ENCODE measurements at regions not wholly inside any gene's neighbourhood (a gene's known extent, or its start where the extent isn't known, plus 50 kb on each side); places are given as distances from the start of the nearest gene placed in this dataset.

DNA sequence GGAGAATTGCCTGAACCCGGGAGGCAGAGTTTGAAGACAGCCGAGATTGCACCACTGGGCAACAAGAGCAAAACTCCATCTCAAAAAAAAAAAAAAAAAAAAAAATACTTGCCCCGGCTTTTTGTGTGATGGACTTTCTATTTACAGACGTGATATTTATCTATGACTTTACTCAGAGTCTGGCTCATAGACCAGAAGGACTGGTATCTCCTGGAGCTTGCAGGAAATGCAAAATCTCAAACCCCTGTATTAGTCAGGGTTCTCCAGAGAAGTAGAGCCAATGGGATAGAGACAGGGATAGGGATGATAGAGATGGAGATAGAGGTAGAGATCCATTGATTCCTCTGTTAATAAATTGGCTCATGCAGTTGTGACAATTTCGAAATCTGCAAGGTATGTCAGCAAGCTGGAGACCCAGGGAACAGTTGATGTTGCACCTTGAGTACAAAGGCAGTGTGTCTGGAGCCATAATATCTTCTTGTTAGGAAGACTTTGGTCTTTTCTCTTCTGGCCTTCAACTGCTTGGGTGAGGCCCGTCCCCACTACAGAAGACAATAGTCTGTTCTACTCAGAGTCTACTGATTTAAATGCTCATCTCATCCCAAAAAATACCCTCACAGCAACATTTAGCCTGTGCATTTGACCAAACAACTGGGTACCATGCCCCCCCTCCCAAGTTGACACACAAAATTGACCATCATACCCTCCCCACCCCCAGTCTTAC lies 195.4 kb upstream of the MSX2 start:
- H3K79me2 ChIP-seq (ENCODE audit: control insufficient read depth, insufficient read depth, low read length): no peaks in the 10 kb centered on the region
- no peaks in the 10 kb centered on the region for H3K36me3 ChIP-seq (ENCODE audit: control insufficient read depth in 2 of 2, extremely low read depth in 1 of 2, insufficient read depth in 2 of 2, low read length in 2 of 2)
- dilution Hi-C loops (cut with MboI; ENCODE audit: extremely low pct_ligation_motif_present, low sequenced_read_pairs): no loop called here
- H3K9me3 ChIP-seq (replicated peaks; ENCODE audit: control insufficient read depth, insufficient read depth, low read length): no peaks in the 10 kb centered on the region
- no peak overlapping the region for H3K27ac ChIP-seq (ENCODE audit: insufficient read depth, low read depth, low read length)
- no peak overlapping the region for H2AFZ ChIP-seq (ENCODE audit: low read depth, low read length)
- ChIA-PET CTCF (no interaction called here), POLR2A (no interaction called here)
- H3K4me3 ChIP-seq (replicated peaks in 1 of 3; ENCODE audit: insufficient read depth in 1 of 3, low read depth in 1 of 3, low read length in 3 of 3): no peak overlapping the region
- TF ChIP-seq JUN (IDR thresholded peaks at IDR 0.05; ENCODE audit: borderline replicate concordance, insufficient read depth, insufficient read length, low read depth): no peak
- no peak overlapping the region for H3K4me2 ChIP-seq (ENCODE audit: insufficient read depth, low read length)
- DNase-seq (ENCODE audit: low read depth, low spot score): no peak
- FAIRE-seq: no peak
- BruUV-seq (replicated peaks): no TSS peak
- H3K9ac ChIP-seq (replicated peaks; ENCODE audit: extremely low read depth, insufficient read depth, low read length): no peak overlapping the region
- no peaks in the 10 kb centered on the region for H4K20me1 ChIP-seq (replicated peaks; ENCODE audit: control insufficient read depth, extremely low read depth, insufficient read depth, low read length)
- intact Hi-C loops (cut with micrococcal nuclease): no loop called here
- peaks cover 18% of the 10 kb centered on the region for H3K4me1 ChIP-seq (ENCODE audit: control insufficient read depth, extremely low read depth, insufficient read depth, low read length)
- no peaks in the 10 kb centered on the region for H3K27me3 ChIP-seq (ENCODE audit: control insufficient read depth in 2 of 2, insufficient read depth in 2 of 2, low read length in 2 of 2)
- H3K9me1 ChIP-seq (replicated peaks; ENCODE audit: control insufficient read depth, extremely low read depth, insufficient read depth, low read length): no peaks in the 10 kb centered on the region

DNA sequence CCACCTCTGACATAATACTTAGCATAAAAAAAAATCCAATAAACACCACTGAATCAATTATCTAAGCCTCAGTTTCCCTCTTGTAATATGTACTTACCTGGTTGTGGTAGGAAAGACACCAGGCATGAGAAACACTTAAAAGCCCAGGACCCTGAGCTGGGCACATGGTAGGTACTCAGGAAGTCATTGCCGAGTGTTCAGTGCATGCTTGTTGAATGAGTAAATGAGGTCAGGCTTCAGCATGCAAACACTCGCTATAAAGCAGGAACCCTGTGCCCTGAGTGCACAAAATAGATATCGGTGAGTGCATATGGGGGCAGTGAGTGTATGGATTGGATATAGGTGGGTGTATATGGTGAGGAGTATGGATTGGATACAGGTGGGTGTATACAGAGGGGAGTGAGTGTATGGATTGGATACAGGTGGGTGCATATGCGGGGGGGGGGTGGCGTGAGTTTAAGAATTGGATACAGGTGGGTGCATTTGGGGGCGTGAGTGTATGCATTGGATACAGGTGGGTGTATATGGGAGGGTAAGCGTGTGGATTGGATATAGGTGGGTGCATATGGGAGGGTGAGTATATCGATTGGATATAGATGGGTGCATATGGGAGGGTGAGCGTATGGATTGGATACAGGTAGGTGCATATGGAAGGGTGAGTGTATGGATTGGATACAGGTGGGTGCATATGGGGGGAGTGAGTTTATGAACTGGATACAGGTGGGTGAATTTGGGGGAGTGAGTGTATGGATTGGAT lies 194.3 kb upstream of the MSX2 start:
- CTCF ChIA-PET: no interaction called here
- Histone ChIP-seq H3K79me2 (ENCODE audit: control insufficient read depth, insufficient read depth, low read length) (no peaks in the 10 kb centered on the region), H3K27me3 (ENCODE audit: control insufficient read depth in 2 of 2, insufficient read depth in 2 of 2, low read length in 2 of 2) (no peaks in the 10 kb centered on the region), H3K4me2 (ENCODE audit: insufficient read depth, low read length) (no peak overlapping the region), H3K9me3 (replicated peaks; ENCODE audit: control insufficient read depth, insufficient read depth, low read length) (no peaks in the 10 kb centered on the region), H3K4me1 (ENCODE audit: control insufficient read depth, extremely low read depth, insufficient read depth, low read length) (peaks cover 23% of the 10 kb centered on the region), H3K36me3 (ENCODE audit: control insufficient read depth in 2 of 2, extremely low read depth in 1 of 2, insufficient read depth in 2 of 2, low read length in 2 of 2) (no peaks in the 10 kb centered on the region), H3K4me3 (replicated peaks in 1 of 3; ENCODE audit: insufficient read depth in 1 of 3, low read depth in 1 of 3, low read length in 3 of 3) (no peak overlapping the region), H3K27ac (ENCODE audit: insufficient read depth, low read depth, low read length) (no peak overlapping the region), H4K20me1 (replicated peaks; ENCODE audit: control insufficient read depth, extremely low read depth, insufficient read depth, low read length) (no peaks in the 10 kb centered on the region), H3K9ac (replicated peaks; ENCODE audit: extremely low read depth, insufficient read depth, low read length) (no peak overlapping the region), H2AFZ (ENCODE audit: low read depth, low read length) (no peak overlapping the region), H3K9me1 (replicated peaks; ENCODE audit: control insufficient read depth, extremely low read depth, insufficient read depth, low read length) (no peaks in the 10 kb centered on the region)
- intact Hi-C loops (cut with micrococcal nuclease) (no loop called here), dilution Hi-C loops (cut with MboI; ENCODE audit: extremely low pct_ligation_motif_present, low sequenced_read_pairs) (no loop called here)
- DNase-seq (ENCODE audit: low read depth, low spot score): no peak
- FAIRE-seq: no peak
- no peak for TF ChIP-seq POLR2A (IDR thresholded peaks at IDR 0.05; ENCODE audit: low read depth, low read length)
- TF ChIP-seq, protein P1, sequence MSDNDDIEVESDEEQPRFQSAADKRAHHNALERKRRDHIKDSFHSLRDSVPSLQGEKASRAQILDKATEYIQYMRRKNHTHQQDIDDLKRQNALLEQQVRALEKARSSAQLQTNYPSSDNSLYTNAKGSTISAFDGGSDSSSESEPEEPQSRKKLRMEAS (IDR thresholded peaks at IDR 0.05; ENCODE audit: insufficient read depth, insufficient read length): no peak
- no peak for TF ChIP-seq POLR2AphosphoS5 (IDR thresholded peaks at IDR 0.05; ENCODE audit: insufficient read depth, low read depth, low read length)
- TF ChIP-seq, protein P2, sequence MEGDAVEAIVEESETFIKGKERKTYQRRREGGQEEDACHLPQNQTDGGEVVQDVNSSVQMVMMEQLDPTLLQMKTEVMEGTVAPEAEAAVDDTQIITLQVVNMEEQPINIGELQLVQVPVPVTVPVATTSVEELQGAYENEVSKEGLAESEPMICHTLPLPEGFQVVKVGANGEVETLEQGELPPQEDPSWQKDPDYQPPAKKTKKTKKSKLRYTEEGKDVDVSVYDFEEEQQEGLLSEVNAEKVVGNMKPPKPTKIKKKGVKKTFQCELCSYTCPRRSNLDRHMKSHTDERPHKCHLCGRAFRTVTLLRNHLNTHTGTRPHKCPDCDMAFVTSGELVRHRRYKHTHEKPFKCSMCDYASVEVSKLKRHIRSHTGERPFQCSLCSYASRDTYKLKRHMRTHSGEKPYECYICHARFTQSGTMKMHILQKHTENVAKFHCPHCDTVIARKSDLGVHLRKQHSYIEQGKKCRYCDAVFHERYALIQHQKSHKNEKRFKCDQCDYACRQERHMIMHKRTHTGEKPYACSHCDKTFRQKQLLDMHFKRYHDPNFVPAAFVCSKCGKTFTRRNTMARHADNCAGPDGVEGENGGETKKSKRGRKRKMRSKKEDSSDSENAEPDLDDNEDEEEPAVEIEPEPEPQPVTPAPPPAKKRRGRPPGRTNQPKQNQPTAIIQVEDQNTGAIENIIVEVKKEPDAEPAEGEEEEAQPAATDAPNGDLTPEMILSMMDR (IDR thresholded peaks at IDR 0.05; ENCODE audit: extremely low read depth in 1 of 2, insufficient read depth in 1 of 2, low read depth in 1 of 2, low read length in 2 of 2): no peak
- TF ChIP-seq MYC (IDR thresholded peaks at IDR 0.05; ENCODE audit: low read depth, low read length): no peak
- no peak for TF ChIP-seq EZH2 (IDR thresholded peaks at IDR 0.05; ENCODE audit: borderline replicate concordance, low read depth, low read length, severe bottlenecking)
- no peak for TF ChIP-seq JUN (IDR thresholded peaks at IDR 0.05; ENCODE audit: borderline replicate concordance, insufficient read depth, insufficient read length, low read depth)
- TF ChIP-seq GATA2 (IDR thresholded peaks at IDR 0.05; ENCODE audit: insufficient read depth, insufficient read length, low read depth, low read length): no peak
- TF ChIP-seq FOS (IDR thresholded peaks at IDR 0.05; ENCODE audit: borderline replicate concordance, insufficient read depth, low read length): no peak
- POLR2A ChIA-PET: no interaction called here
- BruUV-seq (replicated peaks): no TSS peak
